Suprapubic skin (tissue), 3 donors: ENCODE measurements at regions not wholly inside any gene's neighbourhood (a gene's known extent, or its start where the extent isn't known, plus 50 kb on each side); places are given as distances from the start of the nearest gene placed in this dataset.

ENCODE experiments used
- CTCF ChIP-seq, 2 donors: fragments of 200-600 bp in 1 of 2; fragments of 450-650 bp in 1 of 2; sonication (generic) in 1 of 2; IDR thresholded peaks; one replicate each; pipeline ENCODE4 v1.5.1; 2016 to 2019; ENCODE audit warnings: antibody characterized with exemption in 2 of 2, mild to moderate bottlenecking in 1 of 2, moderate library complexity in 1 of 2
- POLR2AphosphoS5 ChIP-seq, 3 donors: sonication (generic); formaldehyde crosslinking; IDR thresholded peaks; one replicate each; pipeline ENCODE4 v1.6.1; 2017; ENCODE audit warnings: antibody characterized with exemption in 3 of 3

- no peak for TF ChIP-seq CTCF (IDR thresholded peaks at IDR 0.05)
- TF ChIP-seq POLR2AphosphoS5 (IDR thresholded peaks at IDR 0.05): no peak
Measured at GRCh38 chr2:155961641-155962040, 370.9 kb downstream of the NR4A2 start.
